ENCODE measurements at regions not wholly inside any gene's neighbourhood (a gene's known extent, or its start where the extent isn't known, plus 50 kb on each side); places are given as distances from the start of the nearest gene placed in this dataset.

GRCh38 chr16:17852977-17853702, 382.4 kb upstream of the XYLT1 start:
- TF ChIP-seq CTCF (conservative IDR thresholded peaks at IDR 0.05; ENCODE audit: low read length) (no peak), EZH2phosphoT487 (IDR thresholded peaks at IDR 0.05; ENCODE audit: borderline replicate concordance, low read depth, low read length) (no peak)
